ENCODE measurements at regions not wholly inside any gene's neighbourhood (a gene's known extent, or its start where the extent isn't known, plus 50 kb on each side); places are given as distances from the start of the nearest gene placed in this dataset.

- DNase-seq, result no peak
These were observed 81.0 kb upstream of the BNC2 start for GRCh38 chr9:16951502-16951901.

GRCh38 chr9:16950051-16950450 is 79.6 kb upstream of the BNC2 start:
- no peak for DNase-seq

- DNase-seq, result no peak
These were observed 60.1 kb upstream of the BNC2 start for GRCh38 chr9:16930578-16930977.

DNA sequence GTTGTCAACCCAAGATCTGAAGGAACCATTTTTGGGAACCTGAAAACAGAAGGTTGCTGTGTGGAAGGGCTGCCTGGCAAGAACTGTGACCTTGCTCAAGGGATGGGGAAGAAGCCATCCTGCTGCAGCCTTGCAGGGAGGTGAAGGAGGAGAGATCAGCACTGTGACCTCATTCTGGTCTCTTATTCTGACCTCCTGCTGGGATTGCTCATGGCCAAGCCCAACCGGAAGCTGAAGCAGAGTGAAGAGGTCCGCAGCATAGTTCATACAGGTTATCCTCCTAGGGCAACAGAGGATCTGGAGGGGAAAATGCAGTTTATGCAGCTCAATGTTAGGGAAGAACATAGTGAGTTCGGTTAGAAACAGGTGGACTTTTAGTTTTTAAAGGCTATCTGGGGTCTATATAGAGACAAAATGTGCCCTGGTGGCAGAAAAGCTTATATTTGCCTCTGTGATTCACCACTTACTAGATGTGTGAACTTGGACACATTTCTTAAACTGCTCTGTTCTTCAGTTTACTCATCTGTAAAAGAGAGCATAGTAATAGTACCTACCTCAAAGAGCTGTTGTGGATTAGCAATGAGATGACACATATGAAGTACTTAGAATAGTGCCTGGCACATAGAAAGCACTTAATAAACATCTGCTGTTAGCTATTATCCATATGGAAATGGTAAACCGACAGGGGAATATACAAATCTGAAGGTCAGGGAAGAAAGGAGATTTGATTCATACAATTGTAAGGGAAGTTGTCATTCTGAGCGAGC is 57.9 kb upstream of the BNC2 start:
- no peak for DNase-seq

- DNase-seq, result no peak
These were observed 55.0 kb upstream of the BNC2 start for GRCh38 chr9:16925426-16925825.

- DNase-seq, result no peak
These were observed 53.9 kb upstream of the BNC2 start for GRCh38 chr9:16924311-16924915.

- no peak for DNase-seq
These were observed 51.4 kb upstream of the BNC2 start for GRCh38 chr9:16921855-16922254.

Data from T-helper 1 cell (primary cell).